ENCODE measurements at regions not wholly inside any gene's neighbourhood (a gene's known extent, or its start where the extent isn't known, plus 50 kb on each side); places are given as distances from the start of the nearest gene placed in this dataset.
"Not testable (repeated sequence)": the region's sequence is repeated elsewhere in the genome, so short reads cannot be mapped to it uniquely, and the experiment has no call there.

- DNase-seq = not testable (repeated sequence)
Measured at GRCh38 chr1:22336696-22337545, 114.7 kb upstream of the ZBTB40 start.

DNA sequence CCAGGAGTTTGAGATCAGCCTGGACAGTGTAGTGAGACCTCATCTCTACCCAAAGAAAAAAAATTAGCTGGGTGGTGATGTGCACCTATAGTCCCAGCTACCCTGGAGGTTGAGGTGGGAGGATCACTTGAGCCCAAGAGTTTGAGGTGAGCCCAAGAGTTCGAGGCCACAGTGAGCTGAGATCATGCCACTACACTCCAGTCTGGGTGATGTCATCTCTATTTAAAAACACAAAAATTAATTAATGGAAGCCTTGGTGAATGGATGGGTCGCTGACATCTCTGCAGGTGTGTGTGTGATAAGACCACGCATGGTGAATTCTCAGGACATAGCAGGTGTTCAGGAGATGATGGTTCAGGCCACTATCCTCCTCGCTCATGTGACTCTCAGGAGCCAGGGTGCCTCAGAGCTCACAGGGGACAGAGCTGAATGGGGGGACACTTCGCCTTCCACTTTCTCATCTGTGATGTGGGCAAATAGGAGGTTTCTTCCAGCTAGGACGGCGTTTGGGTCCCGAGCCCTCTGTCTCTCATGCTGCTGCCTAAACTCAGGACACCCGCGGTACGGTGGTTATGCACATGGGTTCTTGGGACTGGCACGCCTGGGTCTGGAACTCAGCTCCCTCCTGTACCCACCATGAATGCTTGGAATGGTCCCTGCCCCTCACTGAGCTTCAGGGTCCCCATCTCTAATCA is 113.4 kb upstream of the ZBTB40 start:
- no peak for DNase-seq

DNA sequence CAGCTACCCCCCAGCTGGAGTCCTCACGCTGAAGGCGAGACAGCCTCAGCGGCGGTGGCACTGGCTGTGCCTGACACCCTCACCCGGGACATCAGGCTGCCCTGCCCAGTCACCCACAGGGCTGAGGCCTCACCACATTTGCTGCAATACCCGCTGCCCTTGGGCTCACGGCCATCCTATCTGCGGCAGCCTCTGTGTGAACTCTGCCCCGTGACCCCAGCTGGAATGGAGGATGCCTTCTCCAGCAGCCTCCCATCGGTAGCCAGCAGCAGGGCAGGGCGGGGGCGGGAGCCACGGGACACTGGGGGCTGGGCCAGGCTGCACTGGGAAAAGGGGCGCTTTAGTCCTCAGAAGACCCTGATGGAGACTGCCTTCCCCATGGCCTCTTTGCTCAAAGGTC is 112.4 kb upstream of the ZBTB40 start:
- no peak for DNase-seq

DNA sequence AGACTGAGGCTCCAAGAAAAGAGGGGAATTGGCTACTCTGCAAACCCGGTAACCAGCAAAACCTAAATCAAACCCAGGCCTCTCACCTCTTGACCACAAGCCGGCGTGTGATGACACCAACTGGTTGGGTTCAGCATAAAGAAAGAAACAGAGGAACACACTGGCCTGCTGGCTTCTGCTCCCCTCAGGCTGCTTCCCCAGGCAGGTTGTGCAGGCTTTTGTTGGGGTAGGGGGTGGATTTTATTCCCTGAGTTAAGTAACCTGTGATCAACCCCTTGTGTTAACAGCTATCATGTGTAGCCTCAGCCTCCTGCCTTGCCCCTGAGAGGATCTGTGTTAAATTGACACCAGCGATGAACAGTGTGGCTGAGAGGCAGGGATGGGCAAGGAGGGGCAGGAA is 111.6 kb upstream of the ZBTB40 start:
- no peak for DNase-seq

DNA sequence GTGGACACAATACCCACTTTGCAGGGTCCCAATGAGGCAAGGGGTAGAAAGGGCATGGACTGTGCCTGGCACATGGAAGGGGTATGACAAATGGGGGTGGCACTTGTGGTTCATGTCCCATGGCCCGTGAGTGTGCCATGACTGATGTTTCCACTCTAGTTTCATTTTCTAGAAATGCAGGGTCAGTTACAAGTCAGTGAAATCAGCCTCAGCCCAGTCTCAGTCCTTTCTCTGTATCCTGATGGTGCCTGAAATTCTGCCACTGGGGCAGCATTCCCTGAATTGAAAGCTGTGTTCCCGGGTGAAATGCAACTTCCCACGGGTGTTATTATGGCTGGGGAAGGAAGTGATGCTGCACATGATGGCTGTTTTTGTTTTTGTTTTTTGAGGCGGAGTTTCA is 110.8 kb upstream of the ZBTB40 start:
- no peak for DNase-seq

DNA sequence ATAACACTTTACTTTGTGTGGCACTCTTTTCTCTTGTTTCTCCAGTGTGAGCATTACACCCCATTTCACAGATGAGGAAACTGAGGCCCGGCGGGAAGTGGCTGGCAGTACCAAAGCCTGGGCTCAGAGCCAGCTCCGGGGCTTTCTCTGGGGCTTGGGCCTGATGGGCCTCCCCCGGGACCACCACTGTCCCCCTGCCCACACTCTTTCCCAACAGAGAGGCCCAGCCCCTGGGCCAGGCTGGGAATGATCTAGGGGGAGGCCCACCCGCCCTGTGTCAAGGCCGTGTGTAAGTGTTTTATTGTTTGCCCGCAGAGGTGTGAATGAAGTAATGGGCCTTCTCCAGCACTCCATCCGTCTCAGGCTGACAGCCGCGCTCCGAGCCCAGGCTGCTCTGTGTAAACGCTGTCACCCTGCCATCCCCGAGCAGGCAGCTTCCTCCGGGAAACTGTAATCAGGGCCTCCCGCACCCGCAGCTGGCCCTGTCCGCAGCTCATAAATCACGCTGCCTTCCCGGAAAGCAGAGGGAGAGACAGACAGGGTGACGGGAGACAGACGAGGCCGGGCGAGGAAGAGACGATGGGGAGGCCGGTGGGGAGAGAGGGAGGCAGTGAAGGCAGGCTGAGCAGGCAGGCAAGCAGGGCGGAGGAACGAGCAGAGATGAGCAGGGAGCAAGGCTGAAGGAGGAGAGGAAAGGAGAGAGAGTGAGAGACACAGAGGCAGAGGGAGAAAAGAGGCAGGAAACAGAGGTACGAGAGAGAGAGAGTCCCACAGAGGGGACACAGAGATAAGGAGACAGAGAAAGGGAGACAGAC is 109.7 kb upstream of the ZBTB40 start:
- DNase-seq = no peak

GRCh38 chr1:22342734-22343191 is 108.9 kb upstream of the ZBTB40 start:
- DNase-seq = no peak

DNA sequence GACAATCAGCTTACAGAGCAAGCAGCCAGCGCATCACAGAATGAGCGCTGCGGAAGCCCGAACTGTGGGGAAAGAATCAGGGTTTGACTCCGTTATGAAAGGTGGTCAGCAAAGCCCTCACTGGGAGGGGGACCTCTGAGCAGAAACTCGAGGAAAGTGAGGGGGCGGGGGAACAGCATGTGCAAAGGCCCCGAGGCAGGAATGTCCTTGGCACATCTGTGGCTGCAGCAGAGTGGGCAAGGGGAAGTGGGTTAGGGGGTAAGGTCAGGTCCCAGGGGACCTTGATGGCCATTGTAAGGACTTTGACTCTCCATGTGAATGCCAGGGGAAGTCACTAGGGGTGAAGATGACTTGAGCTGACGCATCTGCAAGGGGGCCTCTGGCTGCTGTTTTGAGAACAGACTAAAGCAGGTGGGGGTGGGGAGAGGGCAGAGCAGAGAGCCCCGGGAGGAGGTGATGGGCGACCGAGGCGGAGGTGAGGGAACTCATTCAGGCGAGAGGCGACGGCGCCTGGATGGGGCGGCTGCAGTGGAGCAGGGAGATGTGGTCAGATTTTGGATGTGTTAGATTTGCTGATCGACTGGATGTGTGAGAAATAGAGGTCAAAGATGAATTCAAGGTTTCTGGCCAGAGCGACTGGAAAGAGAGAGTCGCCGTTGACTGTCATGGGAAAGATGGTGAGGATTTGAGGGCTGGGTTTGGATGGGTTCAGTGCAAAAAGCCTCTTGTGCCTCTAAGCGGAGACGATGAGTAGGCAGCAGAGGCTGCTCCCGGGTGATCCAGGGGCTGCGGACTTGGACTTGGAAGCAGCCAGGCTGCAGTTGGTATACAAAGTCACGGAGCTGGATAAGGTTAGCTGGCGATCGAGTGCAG is 108.0 kb upstream of the ZBTB40 start:
- no peak for DNase-seq

DNA sequence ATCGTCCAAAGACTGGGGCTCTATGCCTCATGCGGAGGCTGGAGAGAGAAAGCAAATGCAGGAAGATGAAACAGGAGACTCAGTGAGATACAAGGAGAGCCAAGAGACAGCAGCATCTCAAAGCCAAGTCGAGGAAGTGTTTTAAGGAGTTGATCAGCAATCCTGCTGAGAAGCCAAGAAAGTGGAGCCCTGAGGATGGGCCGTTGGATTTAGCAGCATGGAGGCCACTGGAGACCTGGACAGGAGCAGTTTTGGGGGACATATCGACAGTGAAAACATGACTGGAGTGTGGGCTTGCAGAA is 107.4 kb upstream of the ZBTB40 start:
- no peak for DNase-seq

GRCh38 chr1:22344851-22345560 is 106.6 kb upstream of the ZBTB40 start:
- DNase-seq = no peak

- no peak for DNase-seq
Measured at GRCh38 chr1:22347854-22348760, 103.5 kb upstream of the ZBTB40 start.

GRCh38 chr1:22349362-22350043 is 102.1 kb upstream of the ZBTB40 start:
- no peak for DNase-seq

GRCh38 chr1:22350171-22350923 is 101.3 kb upstream of the ZBTB40 start:
- no peak for DNase-seq

GRCh38 chr1:22350924-22351767 is 100.5 kb upstream of the ZBTB40 start:
- DNase-seq = no peak

GRCh38 chr1:22351768-22352080 is 99.9 kb upstream of the ZBTB40 start:
- DNase-seq = no peak

- DNase-seq = no peak
Measured at GRCh38 chr1:22352355-22352754, 99.3 kb upstream of the ZBTB40 start.

GRCh38 chr1:22352896-22353295 is 98.8 kb upstream of the ZBTB40 start:
- DNase-seq = no peak

GRCh38 chr1:22359427-22359826 is 92.2 kb upstream of the ZBTB40 start:
- no peak for DNase-seq
